Heart right ventricle (tissue), 16 donors: ENCODE measurements at regions not wholly inside any gene's neighbourhood (a gene's known extent, or its start where the extent isn't known, plus 50 kb on each side); places are given as distances from the start of the nearest gene placed in this dataset.
"Not testable (repeated sequence)": the region's sequence is repeated elsewhere in the genome, so short reads cannot be mapped to it uniquely, and the experiment has no call there.

Source experiments
- ATAC-seq, 8 donors: fragments of 200-7000 bp; cut with Tn5 transposase; one replicate each; pipeline ENCODE4 v1.9.1; 2020; ENCODE audit warnings: mild to moderate bottlenecking in 8 of 8, moderate library complexity in 8 of 8, moderate number of reproducible peaks in 1 of 8
- DNase-seq, 2 donors: peaks; one replicate each; pipeline ENCODE4 v3.0.0-alpha.2; 2020
- H3K27ac ChIP-seq, 10 donors: fragments of 200-600 bp; sonication (generic) in 2 of 10; one replicate each; pipeline versions ENCODE4 v1.5.0 to v1.8.0; 2020 to 2022; ENCODE audit warnings: mild to moderate bottlenecking in 3 of 10
- H3K27me3 ChIP-seq, 7 donors: fragments of 200-600 bp; one replicate each; pipeline ENCODE4 v1.8.0; 2021 to 2022; ENCODE audit warnings: mild to moderate bottlenecking in 2 of 7
- H3K36me3 ChIP-seq, 9 donors: fragments of 200-600 bp; sonication (generic) in 1 of 9; one replicate each; pipeline versions ENCODE4 v1.5.0 to v1.8.0; 2020 to 2022; ENCODE audit warnings: mild to moderate bottlenecking in 2 of 9
- H3K4me1 ChIP-seq, 9 donors: fragments of 200-600 bp; sonication (generic) in 1 of 9; one replicate each; pipeline versions ENCODE4 v1.5.0 to v1.8.0; 2020 to 2022; ENCODE audit warnings: mild to moderate bottlenecking in 4 of 9
- H3K4me3 ChIP-seq, 10 donors: fragments of 200-600 bp; sonication (generic) in 2 of 10; one replicate each; pipeline versions ENCODE4 v1.5.0 to v1.8.0; 2020 to 2022; ENCODE audit warnings: mild to moderate bottlenecking in 7 of 10, moderate library complexity in 2 of 10
- H3K9me3 ChIP-seq, 11 donors: fragments of 200-600 bp in 10 of 11; sonication (generic) in 2 of 11; one replicate each; pipeline versions ENCODE4 v1.5.0 to v1.8.0; 2013 to 2022; ENCODE audit warnings: mild to moderate bottlenecking in 2 of 11, control low read depth in 1 of 11, moderate library complexity in 1 of 11
- CTCF ChIP-seq, 9 donors: fragments of 200-600 bp; sonication (generic) in 2 of 9; IDR thresholded peaks; one replicate each; pipeline versions ENCODE4 v1.5.0 to v1.8.0; 2021 to 2022; ENCODE audit warnings: antibody characterized with exemption in 9 of 9, mild to moderate bottlenecking in 5 of 9, moderate library complexity in 1 of 9
- WGBS, 2 donors: extraction: QIAGEN DNeasy Blood & Tissue Kit; methylation state at CpG; one replicate each; pipeline ENCODE4 v1.1.7; 2013; ENCODE audit warnings: inconsistent platforms in 1 of 2; 5-methylcytosine and 5-hydroxymethylcytosine counted together
- intact Hi-C, 10 donors: fragments of 100-400 bp; cut with DNase I; formaldehyde crosslinking; loops; one replicate each; pipeline versions ENCODE4 v1.11.1 to v1.14.2; 2022
- donor health status: Arrhythmogenic right ventricular cardiomyopathy.
- donor health status: ischemic (EF 13 %, LVEDD 7.1; RV severe dilation, severe dysfunction).
- donor health status: healthy with polysubstance abuse.
- donor health status: DM: no; HTN: yes; CAD: no.
- donor health status: DM: no; HTN: no; CAD: no.
- donor health status: ischemic (EF 25% LVEDD 6.9; RV normal size, moderate dysfunction).
- donor health status: ischemic (EF 25% LVEDD 5.7; RV mildly dilated, moderate dysfunction).
- donor health status: healthy.
- donor health status: DM: yes; HTN: yes; CAD: no.
- donor health status: Ischemic cardiomyopathy.
- donor health status: ischemic (EF 35%, LVEDD 5.7; RV mildly dilated, moderate dysfunction).
- donor health status: nonischemic (EF 11% LVEDD 7.7; RV severe dilation, severe dysfunction).
- donor health status: DM: yes; HTN: yes; CAD: no.
- donor health status: PGD.
- donor health status: ischemic (EF 29% LVEDD 5.4; RV normal size, mild dysfunction).
- donor health status: nonischemic (EF 23%, LVEDD 6.1; RV moderate dilation, normal function).

GRCh38 chr3:193970131-193970772 is 165.7 kb upstream of the HES1 start:
- H3K36me3 ChIP-seq, H3K4me3 ChIP-seq, H3K27ac ChIP-seq, intact Hi-C loops, H3K9me3 ChIP-seq: not testable (repeated sequence)
- whole genome bisulfite sequencing, 2 donors: 49 to 53% methylated on average over 7 of the region's 7 CpGs
- ATAC-seq: peak in 5 of 8 donors; percentile 62 to 76 (median 70)
- DNase-seq: peak in 1 of 2 donors; percentile 39
- H3K4me1 ChIP-seq: peaks cover 0 to 21% (median 14%) of the 10 kb centered on the region in 9 donors
- peaks cover 0 to 48% (median 11%) of the 10 kb centered on the region in 7 donors for H3K27me3 ChIP-seq
- TF ChIP-seq CTCF (IDR thresholded peaks at IDR 0.05): peak; percentile 21 to 61 (median 52)

GRCh38 chr3:193970773-193971206 is 165.2 kb upstream of the HES1 start:
- H3K27ac ChIP-seq: no peak overlapping the region
- H3K4me3 ChIP-seq: no peak overlapping the region
- TF ChIP-seq CTCF (IDR thresholded peaks at IDR 0.05): no peak
- no peaks in the 10 kb centered on the region for H3K9me3 ChIP-seq
- no peaks in the 10 kb centered on the region for H3K36me3 ChIP-seq
- DNase-seq (no peak), ATAC-seq (no peak)
- intact Hi-C loops: no loop called here
- WGBS, 2 donors: 74% methylated on average over 3 of the region's 3 CpGs
- peaks cover 0 to 21% (median 14%) of the 10 kb centered on the region in 9 donors for H3K4me1 ChIP-seq
- H3K27me3 ChIP-seq: peaks cover 0 to 50% (median 9%) of the 10 kb centered on the region in 7 donors

- Histone ChIP-seq H3K27me3 (peaks cover 0 to 52% (median 13%) of the 10 kb centered on the region in 7 donors), H3K4me1 (peaks cover 0 to 21% (median 14%) of the 10 kb centered on the region in 9 donors), H3K9me3 (no peaks in the 10 kb centered on the region), H3K36me3 (no peaks in the 10 kb centered on the region), H3K27ac (no peak overlapping the region), H3K4me3 (no peak overlapping the region)
- intact Hi-C loops: no loop called here
- 83 to 92% methylated on average over 9 of the region's 9 CpGs for WGBS, 2 donors
- no peak for DNase-seq
- ATAC-seq: no peak
- no peak for TF ChIP-seq CTCF (IDR thresholded peaks at IDR 0.05)
Measured at GRCh38 chr3:193971261-193971751, 164.6 kb upstream of the HES1 start.

GRCh38 chr3:193971966-193972365 is 164.0 kb upstream of the HES1 start:
- H3K4me1 ChIP-seq: peaks cover 0 to 21% (median 14%) of the 10 kb centered on the region in 9 donors
- TF ChIP-seq CTCF (IDR thresholded peaks at IDR 0.05): no peak
- H3K4me3 ChIP-seq: no peak overlapping the region
- no peaks in the 10 kb centered on the region for H3K36me3 ChIP-seq
- peaks cover 0 to 48% (median 12%) of the 10 kb centered on the region in 7 donors for H3K27me3 ChIP-seq
- H3K9me3 ChIP-seq: no peaks in the 10 kb centered on the region
- intact Hi-C loops: no loop called here
- DNase-seq: no peak
- 98 to 100% methylated on average over 1 of the region's 1 CpG for WGBS, 2 donors
- no peak overlapping the region for H3K27ac ChIP-seq
- ATAC-seq: no peak
